GM18517 (cell line): ENCODE measurements at regions not wholly inside any gene's neighbourhood (a gene's known extent, or its start where the extent isn't known, plus 50 kb on each side); places are given as distances from the start of the nearest gene placed in this dataset.
A peak's percentile ranks its signal among the peaks of the same experiment; 100 is the strongest.

Experiments used
- ATAC-seq: cut with Tn5 transposase; IDR thresholded peaks from one replicate; pipeline ENCODE4 v1.9.1; 2021; ENCODE audit warnings: mild to moderate bottlenecking, moderate library complexity; ENCODE audit not compliant: unreplicated experiment

GRCh38 chr3:152095472-152095871 lies 173.3 kb upstream of the MBNL1 start:
- ATAC-seq: no peak

- ATAC-seq: no peak
Measured at GRCh38 chr3:152096280-152096906, 172.3 kb upstream of the MBNL1 start.

DNA sequence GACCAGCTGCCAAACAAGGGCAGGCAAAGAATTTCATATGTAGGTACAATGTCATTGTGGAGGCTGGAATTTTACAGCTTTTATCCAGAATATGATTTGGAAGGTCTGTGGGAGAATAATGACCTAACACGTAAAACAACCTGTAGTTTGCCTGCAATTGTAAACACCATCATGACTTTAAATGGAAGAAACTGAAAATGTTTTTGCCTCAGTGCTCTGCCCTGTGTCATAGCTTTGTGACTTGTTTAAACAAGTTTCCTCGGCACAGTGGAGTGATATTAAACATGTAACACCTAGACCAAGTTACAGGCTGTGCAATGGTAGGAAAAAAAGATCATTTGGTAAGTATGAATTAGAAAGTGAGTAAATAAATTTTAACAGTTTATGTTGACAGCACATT lies 171.6 kb upstream of the MBNL1 start:
- ATAC-seq: no peak

- ATAC-seq: no peak
Measured at GRCh38 chr3:152097770-152098169, 171.0 kb upstream of the MBNL1 start.

- peak; percentile 97 for ATAC-seq
Measured at GRCh38 chr3:152100491-152101132, 168.1 kb upstream of the MBNL1 start.

DNA sequence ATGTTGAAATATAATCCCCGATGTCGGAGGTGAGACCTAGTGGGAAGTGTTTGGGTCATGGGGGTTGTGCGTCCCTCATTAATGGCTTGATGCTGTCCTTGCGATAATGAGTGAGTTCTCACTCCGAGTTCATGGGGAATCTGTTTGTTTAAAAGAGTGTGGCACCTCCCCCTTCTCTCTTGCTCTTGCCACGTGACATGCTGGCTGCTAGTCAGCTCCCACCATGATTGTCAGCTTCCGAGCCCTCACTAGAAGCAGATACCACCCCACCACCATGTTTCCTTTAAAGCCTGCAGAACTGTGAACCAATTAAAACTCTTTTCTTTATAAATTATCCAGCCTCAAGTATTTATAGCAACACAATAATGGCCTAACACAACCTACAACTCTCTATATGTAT lies 166.3 kb upstream of the MBNL1 start:
- ATAC-seq: no peak

DNA sequence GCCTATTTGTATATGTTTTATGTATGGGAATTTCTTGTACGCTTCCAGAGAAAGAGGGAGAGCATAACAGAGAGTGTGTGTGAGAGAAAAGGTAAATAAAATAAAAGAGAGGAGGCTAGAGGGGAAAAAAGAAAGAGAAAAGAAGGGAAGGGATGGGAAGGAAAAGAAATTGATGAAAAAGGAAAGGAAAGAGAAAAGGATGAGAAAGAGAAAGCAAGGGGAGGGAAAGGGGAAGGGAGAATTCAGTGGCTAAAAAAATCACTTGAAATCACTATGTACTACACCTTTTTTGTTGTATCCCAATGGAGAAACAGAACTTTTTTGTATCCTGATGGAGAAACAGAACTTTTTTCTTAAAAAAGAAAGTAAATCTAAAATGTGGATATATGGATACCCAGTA lies 165.5 kb upstream of the MBNL1 start:
- no peak for ATAC-seq

- ATAC-seq: no peak
Measured at GRCh38 chr3:152104847-152105415, 163.8 kb upstream of the MBNL1 start.

- ATAC-seq: no peak
Measured at GRCh38 chr3:152105446-152105845, 163.3 kb upstream of the MBNL1 start.

GRCh38 chr3:152109038-152109437 lies 159.7 kb upstream of the MBNL1 start:
- ATAC-seq: no peak

GRCh38 chr3:152113413-152113812 lies 155.3 kb upstream of the MBNL1 start:
- no peak for ATAC-seq

DNA sequence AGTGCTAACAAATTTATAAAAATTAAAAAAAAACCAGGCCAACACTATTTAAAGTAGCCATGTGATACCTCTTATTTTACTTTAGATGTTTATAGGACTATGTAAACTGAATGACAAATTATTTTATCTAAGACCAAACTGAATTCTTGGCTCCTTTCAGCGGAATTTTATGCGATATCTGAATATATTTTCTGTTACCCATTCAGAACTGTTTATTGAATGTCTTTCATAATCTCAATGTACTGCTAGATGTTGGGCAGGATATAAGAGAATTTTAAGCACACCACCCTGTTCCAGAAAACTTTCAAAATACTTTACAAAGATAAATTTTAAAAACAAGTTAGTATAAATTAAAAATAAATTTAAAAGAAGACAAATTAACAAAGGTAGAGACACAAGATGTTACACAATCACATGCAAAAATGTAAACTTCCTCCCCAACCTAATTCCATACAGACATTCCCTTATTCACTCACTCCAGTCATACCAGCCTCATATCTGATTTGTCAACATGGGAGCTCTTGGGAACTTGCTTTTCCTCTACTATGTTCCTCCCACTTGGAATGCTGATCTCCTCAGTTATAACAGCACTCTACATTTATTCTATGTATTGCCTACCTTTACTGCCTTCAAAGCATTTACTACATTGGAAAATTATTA lies 154.6 kb upstream of the MBNL1 start:
- ATAC-seq: no peak

- no peak for ATAC-seq
Measured at GRCh38 chr3:152120601-152121269, 148.0 kb upstream of the MBNL1 start.

GRCh38 chr3:152121270-152121636 lies 147.5 kb upstream of the MBNL1 start:
- no peak for ATAC-seq

DNA sequence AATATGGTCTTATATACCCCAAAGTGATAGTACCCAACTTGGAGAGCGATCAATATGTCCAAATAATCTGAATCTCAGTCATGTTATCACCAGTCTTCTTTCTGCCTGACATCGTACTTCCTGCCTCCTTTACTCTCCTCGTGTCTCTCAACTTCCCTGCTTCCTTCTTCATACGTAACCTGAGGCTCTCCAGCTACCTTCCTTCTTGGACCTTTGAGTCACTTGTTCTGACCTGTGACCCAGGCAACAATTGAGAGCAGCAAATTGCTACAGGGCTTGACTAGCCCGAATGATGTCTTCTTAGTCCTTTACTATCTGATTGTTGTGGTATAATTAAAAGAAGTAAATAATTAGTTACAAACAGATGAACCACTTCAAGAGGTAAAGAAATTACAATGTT lies 145.9 kb upstream of the MBNL1 start:
- no peak for ATAC-seq

DNA sequence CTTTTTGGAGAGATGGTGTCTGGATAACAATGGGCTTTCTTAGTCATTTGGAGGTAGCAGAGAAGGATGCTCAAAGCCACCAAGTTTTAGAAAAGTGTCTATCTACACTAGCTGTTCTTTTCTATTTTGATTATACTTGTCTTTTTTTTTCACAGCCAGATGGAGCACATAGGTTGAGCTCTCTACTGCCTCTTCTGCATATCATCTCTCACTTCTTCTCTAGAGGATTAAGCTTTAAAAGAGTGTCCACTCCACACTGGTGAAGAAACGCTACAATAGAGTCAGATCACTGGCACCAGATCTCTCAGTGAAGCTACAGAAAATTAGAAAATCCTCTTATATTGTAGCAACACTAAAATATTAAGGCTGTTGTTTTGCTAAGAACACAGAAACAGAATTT lies 145.3 kb upstream of the MBNL1 start:
- ATAC-seq: no peak

GRCh38 chr3:152126260-152126659 lies 142.5 kb upstream of the MBNL1 start:
- no peak for ATAC-seq

- peak; percentile 100 for ATAC-seq
Measured at GRCh38 chr3:152127058-152127457, 141.7 kb upstream of the MBNL1 start.

DNA sequence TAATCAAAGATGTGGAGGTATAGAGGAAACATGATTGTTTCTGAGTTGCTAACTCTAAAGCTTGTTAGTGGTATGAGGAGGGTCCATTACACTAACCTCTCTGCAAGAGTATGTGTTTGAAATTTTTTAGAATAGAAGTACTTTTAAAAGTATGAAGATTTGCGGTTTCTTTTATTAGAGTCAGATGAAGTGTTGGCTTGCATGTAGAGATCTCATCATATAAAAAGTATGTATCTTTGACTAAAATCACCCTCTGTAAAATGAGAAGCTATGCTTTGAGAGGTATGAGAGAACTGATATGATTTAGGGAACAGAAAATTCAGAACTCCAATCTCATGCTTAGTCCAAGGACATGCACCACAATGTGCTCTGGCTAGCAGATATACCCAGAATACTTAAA lies 140.4 kb upstream of the MBNL1 start:
- no peak for ATAC-seq

- ATAC-seq: no peak
Measured at GRCh38 chr3:152139651-152140050, 129.1 kb upstream of the MBNL1 start.

- no peak for ATAC-seq
Measured at GRCh38 chr3:152146461-152146860, 122.3 kb upstream of the MBNL1 start.

- ATAC-seq: no peak
Measured at GRCh38 chr3:152147748-152148147, 121.0 kb upstream of the MBNL1 start.
